GM23338 (cell line): ENCODE measurements at regions not wholly inside any gene's neighbourhood (a gene's known extent, or its start where the extent isn't known, plus 50 kb on each side); places are given as distances from the start of the nearest gene placed in this dataset.

Source experiments
- ATAC-seq: fragments of 200-7000 bp; cut with Tn5 transposase; 3 replicates; pipeline ENCODE4 v1.9.1; 2020
- DNase-seq: peaks from one replicate; pipeline ENCODE4 v3.0.0-alpha.2; 2015; ENCODE audit warnings: low spot score
- H2AFZ ChIP-seq: fragments of 200-600 bp; sonication (generic); 2 replicates; pipeline ENCODE4 v1.8.0; 2016; ENCODE audit warnings: antibody characterized with exemption, mild to moderate bottlenecking, moderate library complexity
- H3F3A ChIP-seq: fragments of 200-600 bp; sonication (generic); replicated peaks from 2 replicates; pipeline ENCODE4 v1.8.0; 2017; ENCODE audit warnings: antibody characterized with exemption, mixed run types, low read depth
- H3K27ac ChIP-seq: fragments of 200-600 bp; sonication (generic); 2 replicates; pipeline ENCODE4 v1.6.1; 2016; ENCODE audit warnings: low read depth
- H3K27me3 ChIP-seq: fragments of 200-600 bp; sonication (generic); 2 replicates; pipeline ENCODE4 v1.8.0; 2016; ENCODE audit warnings: mild to moderate bottlenecking, mixed run types, moderate library complexity; ENCODE audit not compliant: insufficient read depth
- H3K36me3 ChIP-seq: fragments of 200-600 bp; sonication (generic); 2 replicates; pipeline ENCODE4 v1.8.0; 2016; ENCODE audit warnings: mild to moderate bottlenecking; ENCODE audit not compliant: insufficient read depth
- H3K4me1 ChIP-seq: fragments of 200-600 bp; sonication (generic); 2 replicates; pipeline ENCODE4 v1.8.0; 2016; ENCODE audit warnings: mild to moderate bottlenecking, moderate library complexity; ENCODE audit not compliant: insufficient read depth
- H3K4me2 ChIP-seq: fragments of 200-600 bp; sonication (generic); 2 replicates; pipeline ENCODE4 v1.7.1; 2017; ENCODE audit warnings: mixed run types
- H3K4me3 ChIP-seq: fragments of 200-600 bp; sonication (generic); 2 replicates; pipeline ENCODE4 v1.6.1; 2016; ENCODE audit warnings: mixed run types
- H3K79me2 ChIP-seq: fragments of 200-600 bp; sonication (generic); replicated peaks from 2 replicates; pipeline ENCODE4 v1.8.0; 2017; ENCODE audit warnings: mild to moderate bottlenecking; ENCODE audit not compliant: insufficient read depth
- H3K9me2 ChIP-seq: fragments of 200-600 bp; sonication (generic); 2 replicates; pipeline ENCODE4 v1.8.0; 2017; ENCODE audit not compliant: insufficient read depth
- H4K20me1 ChIP-seq: fragments of 200-600 bp; sonication (generic); replicated peaks from 2 replicates; pipeline ENCODE4 v1.8.0; 2017; ENCODE audit warnings: mild to moderate bottlenecking; ENCODE audit not compliant: insufficient read depth
- H3K27ac Mint-ChIP-seq: 2 replicates; pipeline ENCODE4 v1.8.0; 2020; ENCODE audit warnings: inconsistent platforms, mild to moderate bottlenecking, moderate library complexity, mixed read lengths
- H3K27me3 Mint-ChIP-seq: 3 replicates; pipeline ENCODE4 v1.8.0; 2022; ENCODE audit warnings: low read depth, mild to moderate bottlenecking, moderate library complexity, mixed read lengths, inconsistent platforms; ENCODE audit not compliant: insufficient read depth, poor library complexity
- H3K36me3 Mint-ChIP-seq: 3 replicates; pipeline ENCODE4 v1.8.0; 2021; ENCODE audit warnings: low read depth, mild to moderate bottlenecking, inconsistent platforms, moderate library complexity, mixed read lengths
- H3K4me1 Mint-ChIP-seq: 3 replicates; pipeline ENCODE4 v1.8.0; 2020; ENCODE audit warnings: mild to moderate bottlenecking, inconsistent platforms, mixed read lengths
- H3K4me3 Mint-ChIP-seq: 3 replicates; pipeline ENCODE4 v1.8.0; 2021; ENCODE audit warnings: moderate library complexity, mild to moderate bottlenecking, inconsistent platforms, mixed read lengths
- H3K9me3 Mint-ChIP-seq: 3 replicates; pipeline ENCODE4 v1.8.0; 2020; ENCODE audit warnings: moderate library complexity, mild to moderate bottlenecking, inconsistent platforms, mixed read lengths
- CREB1 ChIP-seq: fragments of 250-450 bp; sonication (Bioruptor Pico); IDR thresholded peaks from 2 replicates; pipeline ENCODE4 v1.5.0; 2020; ENCODE audit warnings: low read depth, mild to moderate bottlenecking, moderate library complexity
- EZH2 ChIP-seq: fragments of 200-600 bp; sonication (generic); IDR thresholded peaks from one replicate; pipeline ENCODE4 v1.8.0; 2017; ENCODE audit warnings: antibody characterized with exemption, mild to moderate bottlenecking, low read depth; ENCODE audit not compliant: unreplicated experiment
- EZH2phosphoT487 ChIP-seq: fragments of 200-600 bp; sonication (generic); IDR thresholded peaks from one replicate; pipeline ENCODE4 v1.8.1; 2018; ENCODE audit warnings: antibody characterized with exemption; ENCODE audit not compliant: unreplicated experiment
- JUNB ChIP-seq: IDR thresholded peaks from one replicate; pipeline ENCODE4 v1.6.1; 2016; ENCODE audit warnings: antibody characterized with exemption; ENCODE audit not compliant: unreplicated experiment
- NANOG ChIP-seq: IDR thresholded peaks from 2 replicates; pipeline ENCODE4 v1.6.1; 2016; ENCODE audit warnings: antibody characterized with exemption, borderline replicate concordance
- POLR2AphosphoS5 ChIP-seq: IDR thresholded peaks from 2 replicates; pipeline ENCODE4 v1.6.1; 2016; ENCODE audit warnings: antibody characterized with exemption, low read depth
- ZNF114 ChIP-seq: fragments of 250-450 bp; sonication (Bioruptor Pico); IDR thresholded peaks from 2 replicates; pipeline ENCODE4 v1.5.0; 2020; ENCODE audit warnings: mild to moderate bottlenecking, moderate library complexity
- ZNF331 ChIP-seq: fragments of 250-450 bp; sonication (Bioruptor Pico); IDR thresholded peaks from 2 replicates; pipeline ENCODE4 v1.5.0; 2020; ENCODE audit warnings: low read depth, mild to moderate bottlenecking, moderate library complexity
- TF ChIP-seq, protein P1 (sequence below): IDR thresholded peaks from one replicate; pipeline ENCODE4 v1.6.1; 2018; ENCODE audit warnings: antibody characterized with exemption; ENCODE audit not compliant: unreplicated experiment
- TF ChIP-seq, protein P2 (sequence below): fragments of 250-450 bp; sonication (Bioruptor Pico); IDR thresholded peaks from 2 replicates; pipeline ENCODE4 v1.5.0; 2020; ENCODE audit warnings: mild to moderate bottlenecking, moderate library complexity
- TF ChIP-seq, protein P3 (sequence below): IDR thresholded peaks from 2 replicates; pipeline ENCODE4 v1.6.1; 2016; ENCODE audit warnings: antibody characterized with exemption
- TF ChIP-seq, protein P4 (sequence below), 2 experiments: fragments of 200-600 bp in 1 of 2; sonication (generic) in 1 of 2; conservative IDR thresholded peaks; 2 replicates each; pipeline versions ENCODE4 v1.5.1 to v1.6.1; 2016 to 2017; ENCODE audit warnings: antibody characterized with exemption in 2 of 2, low read depth in 2 of 2, mild to moderate bottlenecking in 2 of 2, moderate library complexity in 1 of 2

DNA sequence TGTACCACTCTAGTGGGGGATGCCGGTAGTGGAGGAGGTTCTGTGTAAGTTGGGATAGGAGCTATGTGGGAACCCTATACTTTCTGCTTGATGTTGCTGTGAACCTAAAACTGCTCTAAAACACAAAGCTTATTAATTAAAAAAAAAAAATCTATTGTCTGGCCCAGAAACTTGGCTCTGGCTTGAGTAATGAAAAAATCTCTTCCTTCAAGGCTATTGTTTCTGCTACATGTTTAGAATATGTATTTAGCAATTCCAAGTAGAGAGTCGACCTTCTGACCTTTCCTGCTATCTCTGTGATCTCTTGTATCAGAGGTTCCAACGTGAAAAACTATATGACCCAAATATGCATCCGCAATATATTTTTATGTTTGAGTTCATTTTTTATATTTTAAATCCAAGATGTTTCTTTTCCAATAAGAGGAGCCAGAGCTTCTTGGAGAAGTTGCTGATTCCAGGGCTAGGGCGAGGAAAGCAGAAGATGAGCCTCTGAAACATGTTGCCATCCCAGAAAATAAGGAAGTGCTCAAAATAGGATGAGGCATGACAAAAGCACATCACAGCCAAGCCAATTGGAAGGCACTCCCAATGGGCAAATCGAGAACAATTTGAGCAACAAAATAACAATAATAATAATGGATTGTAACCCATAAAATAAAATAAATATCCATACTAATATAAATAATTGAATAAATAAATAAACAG is 184.6 kb upstream of the TMEM260 start:
- no peak overlapping the region for H3K27ac ChIP-seq
- H3K79me2 ChIP-seq, result no peaks in the 10 kb centered on the region
- H3K36me3 Mint-ChIP-seq, result no peaks in the 10 kb centered on the region
- H3K4me1 ChIP-seq, result 0 out of 2 replicates have a peak, but pooled peaks cover 4% of the 10 kb centered on the region
- H3K9me2 ChIP-seq, result peaks cover 6% of the 10 kb centered on the region
- no peaks in the 10 kb centered on the region for H4K20me1 ChIP-seq
- H3K4me3 ChIP-seq, result no peak overlapping the region
- H3K36me3 ChIP-seq, result no peaks in the 10 kb centered on the region
- H3K4me2 ChIP-seq, result no peak overlapping the region
- H3F3A ChIP-seq, result no peaks in the 10 kb centered on the region
- H3K4me3 Mint-ChIP-seq, result no peak overlapping the region
- H3K9me3 Mint-ChIP-seq, result no peaks in the 10 kb centered on the region
- no peaks in the 10 kb centered on the region for H3K4me1 Mint-ChIP-seq
- ATAC-seq, result peak; percentile 34; the same call in 1 of the 3 replicates
- TF ChIP-seq JUNB, result no peak
- no peak for TF ChIP-seq CREB1 (CRISPR knock-in tag)
- TF ChIP-seq, protein P1, sequence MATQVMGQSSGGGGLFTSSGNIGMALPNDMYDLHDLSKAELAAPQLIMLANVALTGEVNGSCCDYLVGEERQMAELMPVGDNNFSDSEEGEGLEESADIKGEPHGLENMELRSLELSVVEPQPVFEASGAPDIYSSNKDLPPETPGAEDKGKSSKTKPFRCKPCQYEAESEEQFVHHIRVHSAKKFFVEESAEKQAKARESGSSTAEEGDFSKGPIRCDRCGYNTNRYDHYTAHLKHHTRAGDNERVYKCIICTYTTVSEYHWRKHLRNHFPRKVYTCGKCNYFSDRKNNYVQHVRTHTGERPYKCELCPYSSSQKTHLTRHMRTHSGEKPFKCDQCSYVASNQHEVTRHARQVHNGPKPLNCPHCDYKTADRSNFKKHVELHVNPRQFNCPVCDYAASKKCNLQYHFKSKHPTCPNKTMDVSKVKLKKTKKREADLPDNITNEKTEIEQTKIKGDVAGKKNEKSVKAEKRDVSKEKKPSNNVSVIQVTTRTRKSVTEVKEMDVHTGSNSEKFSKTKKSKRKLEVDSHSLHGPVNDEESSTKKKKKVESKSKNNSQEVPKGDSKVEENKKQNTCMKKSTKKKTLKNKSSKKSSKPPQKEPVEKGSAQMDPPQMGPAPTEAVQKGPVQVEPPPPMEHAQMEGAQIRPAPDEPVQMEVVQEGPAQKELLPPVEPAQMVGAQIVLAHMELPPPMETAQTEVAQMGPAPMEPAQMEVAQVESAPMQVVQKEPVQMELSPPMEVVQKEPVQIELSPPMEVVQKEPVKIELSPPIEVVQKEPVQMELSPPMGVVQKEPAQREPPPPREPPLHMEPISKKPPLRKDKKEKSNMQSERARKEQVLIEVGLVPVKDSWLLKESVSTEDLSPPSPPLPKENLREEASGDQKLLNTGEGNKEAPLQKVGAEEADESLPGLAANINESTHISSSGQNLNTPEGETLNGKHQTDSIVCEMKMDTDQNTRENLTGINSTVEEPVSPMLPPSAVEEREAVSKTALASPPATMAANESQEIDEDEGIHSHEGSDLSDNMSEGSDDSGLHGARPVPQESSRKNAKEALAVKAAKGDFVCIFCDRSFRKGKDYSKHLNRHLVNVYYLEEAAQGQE, result no peak
- no peak for TF ChIP-seq EZH2phosphoT487
- TF ChIP-seq, protein P2, sequence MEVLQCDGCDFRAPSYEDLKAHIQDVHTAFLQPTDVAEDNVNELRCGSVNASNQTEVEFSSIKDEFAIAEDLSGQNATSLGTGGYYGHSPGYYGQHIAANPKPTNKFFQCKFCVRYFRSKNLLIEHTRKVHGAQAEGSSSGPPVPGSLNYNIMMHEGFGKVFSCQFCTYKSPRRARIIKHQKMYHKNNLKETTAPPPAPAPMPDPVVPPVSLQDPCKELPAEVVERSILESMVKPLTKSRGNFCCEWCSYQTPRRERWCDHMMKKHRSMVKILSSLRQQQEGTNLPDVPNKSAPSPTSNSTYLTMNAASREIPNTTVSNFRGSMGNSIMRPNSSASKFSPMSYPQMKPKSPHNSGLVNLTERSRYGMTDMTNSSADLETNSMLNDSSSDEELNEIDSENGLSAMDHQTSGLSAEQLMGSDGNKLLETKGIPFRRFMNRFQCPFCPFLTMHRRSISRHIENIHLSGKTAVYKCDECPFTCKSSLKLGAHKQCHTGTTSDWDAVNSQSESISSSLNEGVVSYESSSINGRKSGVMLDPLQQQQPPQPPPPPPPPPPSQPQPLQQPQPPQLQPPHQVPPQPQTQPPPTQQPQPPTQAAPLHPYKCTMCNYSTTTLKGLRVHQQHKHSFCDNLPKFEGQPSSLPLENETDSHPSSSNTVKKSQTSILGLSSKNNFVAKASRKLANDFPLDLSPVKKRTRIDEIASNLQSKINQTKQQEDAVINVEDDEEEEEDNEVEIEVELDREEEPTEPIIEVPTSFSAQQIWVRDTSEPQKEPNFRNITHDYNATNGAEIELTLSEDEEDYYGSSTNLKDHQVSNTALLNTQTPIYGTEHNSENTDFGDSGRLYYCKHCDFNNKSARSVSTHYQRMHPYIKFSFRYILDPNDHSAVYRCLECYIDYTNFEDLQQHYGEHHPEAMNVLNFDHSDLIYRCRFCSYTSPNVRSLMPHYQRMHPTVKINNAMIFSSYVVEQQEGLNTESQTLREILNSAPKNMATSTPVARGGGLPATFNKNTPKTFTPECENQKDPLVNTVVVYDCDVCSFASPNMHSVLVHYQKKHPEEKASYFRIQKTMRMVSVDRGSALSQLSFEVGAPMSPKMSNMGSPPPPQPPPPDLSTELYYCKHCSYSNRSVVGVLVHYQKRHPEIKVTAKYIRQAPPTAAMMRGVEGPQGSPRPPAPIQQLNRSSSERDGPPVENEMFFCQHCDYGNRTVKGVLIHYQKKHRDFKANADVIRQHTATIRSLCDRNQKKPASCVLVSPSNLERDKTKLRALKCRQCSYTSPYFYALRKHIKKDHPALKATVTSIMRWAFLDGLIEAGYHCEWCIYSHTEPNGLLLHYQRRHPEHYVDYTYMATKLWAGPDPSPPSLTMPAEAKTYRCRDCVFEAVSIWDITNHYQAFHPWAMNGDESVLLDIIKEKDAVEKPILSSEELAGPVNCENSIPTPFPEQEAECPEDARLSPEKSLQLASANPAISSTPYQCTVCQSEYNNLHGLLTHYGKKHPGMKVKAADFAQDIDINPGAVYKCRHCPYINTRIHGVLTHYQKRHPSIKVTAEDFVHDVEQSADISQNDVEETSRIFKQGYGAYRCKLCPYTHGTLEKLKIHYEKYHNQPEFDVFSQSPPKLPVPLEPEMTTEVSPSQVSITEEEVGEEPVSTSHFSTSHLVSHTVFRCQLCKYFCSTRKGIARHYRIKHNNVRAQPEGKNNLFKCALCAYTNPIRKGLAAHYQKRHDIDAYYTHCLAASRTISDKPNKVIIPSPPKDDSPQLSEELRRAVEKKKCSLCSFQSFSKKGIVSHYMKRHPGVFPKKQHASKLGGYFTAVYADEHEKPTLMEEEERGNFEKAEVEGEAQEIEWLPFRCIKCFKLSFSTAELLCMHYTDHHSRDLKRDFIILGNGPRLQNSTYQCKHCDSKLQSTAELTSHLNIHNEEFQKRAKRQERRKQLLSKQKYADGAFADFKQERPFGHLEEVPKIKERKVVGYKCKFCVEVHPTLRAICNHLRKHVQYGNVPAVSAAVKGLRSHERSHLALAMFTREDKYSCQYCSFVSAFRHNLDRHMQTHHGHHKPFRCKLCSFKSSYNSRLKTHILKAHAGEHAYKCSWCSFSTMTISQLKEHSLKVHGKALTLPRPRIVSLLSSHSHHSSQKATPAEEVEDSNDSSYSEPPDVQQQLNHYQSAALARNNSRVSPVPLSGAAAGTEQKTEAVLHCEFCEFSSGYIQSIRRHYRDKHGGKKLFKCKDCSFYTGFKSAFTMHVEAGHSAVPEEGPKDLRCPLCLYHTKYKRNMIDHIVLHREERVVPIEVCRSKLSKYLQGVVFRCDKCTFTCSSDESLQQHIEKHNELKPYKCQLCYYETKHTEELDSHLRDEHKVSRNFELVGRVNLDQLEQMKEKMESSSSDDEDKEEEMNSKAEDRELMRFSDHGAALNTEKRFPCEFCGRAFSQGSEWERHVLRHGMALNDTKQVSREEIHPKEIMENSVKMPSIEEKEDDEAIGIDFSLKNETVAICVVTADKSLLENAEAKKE (CRISPR knock-in tag), result no peak
- TF ChIP-seq, protein P3, sequence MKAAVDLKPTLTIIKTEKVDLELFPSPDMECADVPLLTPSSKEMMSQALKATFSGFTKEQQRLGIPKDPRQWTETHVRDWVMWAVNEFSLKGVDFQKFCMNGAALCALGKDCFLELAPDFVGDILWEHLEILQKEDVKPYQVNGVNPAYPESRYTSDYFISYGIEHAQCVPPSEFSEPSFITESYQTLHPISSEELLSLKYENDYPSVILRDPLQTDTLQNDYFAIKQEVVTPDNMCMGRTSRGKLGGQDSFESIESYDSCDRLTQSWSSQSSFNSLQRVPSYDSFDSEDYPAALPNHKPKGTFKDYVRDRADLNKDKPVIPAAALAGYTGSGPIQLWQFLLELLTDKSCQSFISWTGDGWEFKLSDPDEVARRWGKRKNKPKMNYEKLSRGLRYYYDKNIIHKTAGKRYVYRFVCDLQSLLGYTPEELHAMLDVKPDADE, result no peak
- TF ChIP-seq NANOG, result no peak
- no peak for TF ChIP-seq EZH2
- TF ChIP-seq, protein P4, sequence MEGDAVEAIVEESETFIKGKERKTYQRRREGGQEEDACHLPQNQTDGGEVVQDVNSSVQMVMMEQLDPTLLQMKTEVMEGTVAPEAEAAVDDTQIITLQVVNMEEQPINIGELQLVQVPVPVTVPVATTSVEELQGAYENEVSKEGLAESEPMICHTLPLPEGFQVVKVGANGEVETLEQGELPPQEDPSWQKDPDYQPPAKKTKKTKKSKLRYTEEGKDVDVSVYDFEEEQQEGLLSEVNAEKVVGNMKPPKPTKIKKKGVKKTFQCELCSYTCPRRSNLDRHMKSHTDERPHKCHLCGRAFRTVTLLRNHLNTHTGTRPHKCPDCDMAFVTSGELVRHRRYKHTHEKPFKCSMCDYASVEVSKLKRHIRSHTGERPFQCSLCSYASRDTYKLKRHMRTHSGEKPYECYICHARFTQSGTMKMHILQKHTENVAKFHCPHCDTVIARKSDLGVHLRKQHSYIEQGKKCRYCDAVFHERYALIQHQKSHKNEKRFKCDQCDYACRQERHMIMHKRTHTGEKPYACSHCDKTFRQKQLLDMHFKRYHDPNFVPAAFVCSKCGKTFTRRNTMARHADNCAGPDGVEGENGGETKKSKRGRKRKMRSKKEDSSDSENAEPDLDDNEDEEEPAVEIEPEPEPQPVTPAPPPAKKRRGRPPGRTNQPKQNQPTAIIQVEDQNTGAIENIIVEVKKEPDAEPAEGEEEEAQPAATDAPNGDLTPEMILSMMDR (conservative IDR thresholded peaks at IDR 0.05; ENCODE audit: low read depth in 2 of 2), result no peak
- TF ChIP-seq ZNF331 (CRISPR knock-in tag), result no peak
- TF ChIP-seq POLR2AphosphoS5, result no peak
- no peak for TF ChIP-seq ZNF114 (CRISPR knock-in tag)
- H3K27ac Mint-ChIP-seq, result no peak overlapping the region
- H2AFZ ChIP-seq, result no peak overlapping the region
- no peaks in the 10 kb centered on the region for H3K27me3 ChIP-seq
- H3K27me3 Mint-ChIP-seq, result peaks cover 2% of the 10 kb centered on the region
- DNase-seq, result peak; percentile 16
